CD8-positive, alpha-beta memory T cell (primary cell): ENCODE measurements at regions not wholly inside any gene's neighbourhood (a gene's known extent, or its start where the extent isn't known, plus 50 kb on each side); places are given as distances from the start of the nearest gene placed in this dataset.
"Not testable (repeated sequence)": the region's sequence is repeated elsewhere in the genome, so short reads cannot be mapped to it uniquely, and the experiment has no call there.

Experiments used
- CTCF ChIA-PET: fragments of 350-600 bp; sonication (Branson Sonifier 250); formaldehyde crosslinking; loops from one replicate; lab custom pipeline; 2021; ENCODE audit warnings: antibody characterized with exemption; lab: Charles Lee
- POLR2A ChIA-PET: fragments of 350-600 bp; sonication (Branson Sonifier 250); formaldehyde crosslinking; loops from one replicate; lab custom pipeline; 2021; ENCODE audit warnings: antibody characterized with exemption; lab: Charles Lee
- DNase-seq, 5 donors: peaks; one replicate each; pipeline versions ENCODE4 v3.0.0 to v3.0.0-alpha.2; 2020 to 2022; ENCODE audit warnings: mixed read lengths in 1 of 5
- H3K27ac ChIP-seq: one replicate; pipeline ENCODE4 v1.7.0; 2013; ENCODE audit warnings: low read depth, mild to moderate bottlenecking, low read length, moderate library complexity
- H3K27me3 ChIP-seq: 2 replicates; pipeline ENCODE4 v1.7.0; 2013; ENCODE audit warnings: low read length, mild to moderate bottlenecking; ENCODE audit not compliant: insufficient read depth, poor library complexity, severe bottlenecking
- H3K36me3 ChIP-seq: 2 replicates; pipeline ENCODE4 v1.7.0; 2013; ENCODE audit warnings: mild to moderate bottlenecking, low read length, moderate library complexity; ENCODE audit not compliant: insufficient read depth
- H3K4me1 ChIP-seq: 2 replicates; pipeline ENCODE4 v1.7.0; 2013; ENCODE audit warnings: mild to moderate bottlenecking, low read length, moderate library complexity; ENCODE audit not compliant: insufficient read depth
- H3K4me3 ChIP-seq: 2 replicates; pipeline ENCODE4 v1.7.0; 2013; ENCODE audit warnings: mild to moderate bottlenecking, low read length
- H3K9me3 ChIP-seq: 2 replicates; pipeline ENCODE4 v1.7.0; 2013; ENCODE audit warnings: mild to moderate bottlenecking, low read length
- H3K27ac Mint-ChIP-seq, 8 donors: one replicate each; pipeline ENCODE4 v1.8.0; 2020 to 2021; ENCODE audit warnings: mixed read lengths in 8 of 8, mild to moderate bottlenecking in 6 of 8, inconsistent platforms in 3 of 8, moderate library complexity in 3 of 8
- H3K27me3 Mint-ChIP-seq, 2 donors: one replicate each; pipeline ENCODE4 v1.8.0; 2020 to 2021; ENCODE audit warnings: mixed read lengths in 2 of 2, mild to moderate bottlenecking in 1 of 2, moderate library complexity in 1 of 2
- H3K36me3 Mint-ChIP-seq, 3 donors: one replicate each; pipeline ENCODE4 v1.8.0; 2020 to 2021; ENCODE audit warnings: mixed read lengths in 3 of 3, inconsistent platforms in 1 of 3, mild to moderate bottlenecking in 1 of 3
- H3K4me1 Mint-ChIP-seq, 3 donors: one replicate each; pipeline ENCODE4 v1.8.0; 2020 to 2021; ENCODE audit warnings: mixed read lengths in 3 of 3, inconsistent platforms in 1 of 3, mild to moderate bottlenecking in 1 of 3
- H3K4me3 Mint-ChIP-seq, 7 donors: one replicate each; pipeline ENCODE4 v1.8.0; 2020 to 2021; ENCODE audit warnings: mixed read lengths in 7 of 7, mild to moderate bottlenecking in 6 of 7, moderate library complexity in 4 of 7, inconsistent platforms in 2 of 7
- H3K9me3 Mint-ChIP-seq, 5 donors: one replicate each; pipeline ENCODE4 v1.8.0; 2020 to 2022; ENCODE audit warnings: mixed read lengths in 5 of 5, mild to moderate bottlenecking in 3 of 5, moderate library complexity in 2 of 5, inconsistent platforms in 1 of 5

DNA sequence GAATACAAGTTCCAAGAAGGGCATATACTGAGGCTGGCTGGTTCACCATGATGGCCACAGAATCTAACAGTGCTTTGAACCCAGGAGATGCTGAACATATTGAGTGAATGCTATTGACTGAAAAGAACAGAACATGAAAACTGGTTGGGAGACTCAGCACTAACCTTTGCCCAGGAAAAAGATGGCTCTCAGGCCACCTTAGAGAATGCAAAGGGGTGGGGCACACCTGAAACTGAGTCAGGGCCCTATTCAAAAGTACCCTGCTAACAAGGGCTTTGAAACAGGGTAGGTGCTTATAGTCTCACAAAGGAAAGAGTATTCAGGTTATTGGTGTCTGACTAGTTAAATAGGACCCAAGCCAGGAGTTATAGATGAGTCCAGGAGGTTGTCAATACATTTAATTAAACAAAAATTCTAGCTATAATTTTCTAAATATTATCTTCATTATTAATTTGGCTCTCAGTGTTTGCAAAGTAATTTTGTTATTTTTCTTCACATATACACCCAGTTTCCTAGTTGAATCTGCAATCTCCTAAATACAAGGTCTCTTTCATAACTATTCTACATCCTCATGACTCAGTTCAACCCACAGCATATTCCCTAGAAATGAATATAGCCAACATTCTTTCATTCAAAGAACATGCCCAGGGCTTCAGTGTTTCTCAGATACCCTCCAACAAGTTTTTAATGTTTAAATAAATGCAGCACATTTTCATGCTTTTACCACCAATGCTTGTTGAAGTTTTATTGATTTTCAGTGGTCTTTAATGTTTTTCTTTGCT lies 144.2 kb upstream of the RAPGEF2 start:
- Mint-ChIP-seq H3K9me3 (peaks cover 0 to 4% (median 2%) of the 10 kb centered on the region in 5 donors), H3K27me3 (peaks cover 5 to 10% of the 10 kb centered on the region in 2 donors), H3K4me1 (no peaks in the 10 kb centered on the region), H3K36me3 (no peaks in the 10 kb centered on the region), H3K4me3 (no peak overlapping the region), H3K27ac (no peak overlapping the region)
- ChIA-PET POLR2A (no interaction called here), CTCF (no interaction called here)
- Histone ChIP-seq H3K4me1 (no peaks in the 10 kb centered on the region), H3K27ac (no peak overlapping the region), H3K36me3 (no peaks in the 10 kb centered on the region), H3K27me3 (no peaks in the 10 kb centered on the region), H3K4me3 (no peak overlapping the region), H3K9me3 (no peaks in the 10 kb centered on the region)
- DNase-seq: no peak

- no peaks in the 10 kb centered on the region for H3K36me3 Mint-ChIP-seq
- Histone ChIP-seq H3K27ac (no peak overlapping the region), H3K9me3 (no peaks in the 10 kb centered on the region), H3K4me1 (no peaks in the 10 kb centered on the region), H3K27me3 (no peaks in the 10 kb centered on the region), H3K36me3 (no peaks in the 10 kb centered on the region), H3K4me3 (no peak overlapping the region)
- no peak overlapping the region for H3K27ac Mint-ChIP-seq
- peaks cover 6 to 19% of the 10 kb centered on the region in 2 donors for H3K27me3 Mint-ChIP-seq
- no peak overlapping the region for H3K4me3 Mint-ChIP-seq
- peaks cover 0 to 2% (median 0%) of the 10 kb centered on the region in 5 donors for H3K9me3 Mint-ChIP-seq
- H3K4me1 Mint-ChIP-seq: no peaks in the 10 kb centered on the region
- ChIA-PET POLR2A (no interaction called here), CTCF (no interaction called here)
- no peak for DNase-seq
These were observed 140.5 kb upstream of the RAPGEF2 start for GRCh38 chr4:158962393-158962792.

- H3K9me3 Mint-ChIP-seq, POLR2A ChIA-PET, CTCF ChIA-PET, H3K4me1 ChIP-seq, DNase-seq, H3K9me3 ChIP-seq, H3K27me3 ChIP-seq, H3K36me3 Mint-ChIP-seq, H3K4me3 Mint-ChIP-seq, H3K4me1 Mint-ChIP-seq, H3K36me3 ChIP-seq, H3K27ac ChIP-seq, H3K4me3 ChIP-seq, H3K27ac Mint-ChIP-seq: not testable (repeated sequence)
- peaks cover 6 to 22% of the 10 kb centered on the region in 2 donors for H3K27me3 Mint-ChIP-seq
These were observed 139.6 kb upstream of the RAPGEF2 start for GRCh38 chr4:158963282-158963681.

DNA sequence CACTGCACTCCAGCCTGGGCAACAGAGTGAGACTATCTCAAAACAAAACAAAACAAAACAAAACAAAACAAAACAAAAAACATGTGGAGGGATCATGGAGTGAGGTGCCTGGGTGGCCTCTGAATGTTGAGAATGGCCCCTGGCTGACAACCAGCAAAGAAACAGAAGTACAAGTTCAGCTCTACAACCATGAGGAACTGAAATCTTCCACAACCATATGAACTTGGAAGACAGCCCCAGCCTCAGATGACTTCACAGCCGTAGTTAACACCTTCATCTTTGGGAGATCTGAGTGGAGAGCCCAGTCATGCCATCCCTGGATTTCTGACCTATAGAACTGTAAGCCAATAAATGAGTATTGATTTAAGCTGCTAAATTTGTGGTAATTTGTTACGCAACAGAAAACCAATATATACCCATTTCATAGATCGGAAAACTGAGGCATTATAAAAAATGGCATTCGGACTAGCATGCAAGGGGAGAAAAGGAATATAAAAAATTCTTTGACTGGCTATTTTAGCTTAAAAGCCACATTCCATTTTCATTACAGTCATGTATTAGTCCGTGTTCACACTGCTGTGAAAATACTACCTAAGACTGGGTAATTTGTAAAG lies 138.7 kb upstream of the RAPGEF2 start:
- peaks cover 0 to 2% (median 0%) of the 10 kb centered on the region in 5 donors for H3K9me3 Mint-ChIP-seq
- H3K9me3 ChIP-seq: no peaks in the 10 kb centered on the region
- H3K36me3 ChIP-seq: no peaks in the 10 kb centered on the region
- H3K27ac ChIP-seq: no peak overlapping the region
- no peaks in the 10 kb centered on the region for H3K4me1 ChIP-seq
- H3K27me3 Mint-ChIP-seq: peaks cover 7 to 22% of the 10 kb centered on the region in 2 donors
- H3K4me3 Mint-ChIP-seq: no peak overlapping the region
- H3K4me3 ChIP-seq: no peak overlapping the region
- H3K27ac Mint-ChIP-seq: peak overlapping the region in 1 of 8 donors; percentile 67
- POLR2A ChIA-PET: no interaction called here
- H3K36me3 Mint-ChIP-seq: no peaks in the 10 kb centered on the region
- H3K4me1 Mint-ChIP-seq: no peaks in the 10 kb centered on the region
- H3K27me3 ChIP-seq: no peaks in the 10 kb centered on the region
- DNase-seq: no peak
- CTCF ChIA-PET: no interaction called here

DNA sequence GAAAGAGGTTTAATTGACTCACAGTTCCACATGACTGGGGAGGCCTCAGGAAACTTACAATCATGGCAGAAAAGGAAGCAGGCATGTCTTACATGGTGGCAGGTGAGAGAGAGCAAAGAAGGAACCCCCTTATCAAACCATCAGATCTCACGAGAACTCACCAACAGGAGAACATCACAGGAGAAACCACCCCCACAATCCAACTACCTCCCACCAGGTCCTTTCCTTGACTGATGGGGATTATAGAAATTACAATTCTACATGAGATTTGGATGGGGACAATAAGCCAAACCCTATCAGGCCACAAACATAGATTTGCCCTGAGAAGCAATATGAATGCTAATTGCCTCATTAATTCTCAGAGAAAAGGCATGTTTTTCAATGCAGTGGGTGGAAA lies 138.2 kb upstream of the RAPGEF2 start:
- H3K4me3 ChIP-seq: no peak overlapping the region
- no peak for DNase-seq
- CTCF ChIA-PET: no interaction called here
- H3K4me3 Mint-ChIP-seq: no peak overlapping the region
- H3K27me3 Mint-ChIP-seq: peaks cover 7 to 22% of the 10 kb centered on the region in 2 donors
- no peaks in the 10 kb centered on the region for H3K4me1 Mint-ChIP-seq
- H3K9me3 Mint-ChIP-seq: peaks cover 0 to 2% (median 0%) of the 10 kb centered on the region in 5 donors
- H3K27me3 ChIP-seq: no peaks in the 10 kb centered on the region
- no peaks in the 10 kb centered on the region for H3K36me3 Mint-ChIP-seq
- H3K27ac Mint-ChIP-seq: no peak overlapping the region
- H3K36me3 ChIP-seq: no peaks in the 10 kb centered on the region
- POLR2A ChIA-PET: no interaction called here
- H3K9me3 ChIP-seq: no peaks in the 10 kb centered on the region
- H3K4me1 ChIP-seq: no peaks in the 10 kb centered on the region
- no peak overlapping the region for H3K27ac ChIP-seq

DNA sequence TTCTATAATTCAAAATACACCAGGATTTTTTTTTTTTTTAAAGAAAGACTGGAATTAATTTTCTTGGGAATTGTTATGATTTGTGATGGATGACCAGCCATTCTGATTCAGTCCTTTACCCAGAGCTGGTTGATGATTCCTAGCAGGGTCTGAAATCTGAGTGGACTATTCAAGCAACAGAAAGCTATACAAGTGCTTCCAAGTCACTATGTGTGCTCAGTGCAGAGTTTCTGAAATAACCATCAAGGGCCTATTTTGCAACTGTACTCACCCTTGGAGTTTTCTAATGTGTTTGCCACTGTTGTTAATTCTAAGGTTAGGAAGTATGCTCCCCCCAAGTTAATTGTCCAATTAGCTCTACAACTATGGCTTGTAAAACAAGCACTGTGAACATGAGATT lies 137.7 kb upstream of the RAPGEF2 start:
- ChIA-PET CTCF (no interaction called here), POLR2A (no interaction called here)
- H3K36me3 Mint-ChIP-seq: no peaks in the 10 kb centered on the region
- no peak for DNase-seq
- Histone ChIP-seq H3K27ac (no peak overlapping the region), H3K27me3 (no peaks in the 10 kb centered on the region), H3K9me3 (no peaks in the 10 kb centered on the region), H3K36me3 (no peaks in the 10 kb centered on the region), H3K4me1 (no peaks in the 10 kb centered on the region), H3K4me3 (no peak overlapping the region)
- H3K4me3 Mint-ChIP-seq: no peak overlapping the region
- H3K9me3 Mint-ChIP-seq: peaks cover 0 to 2% (median 0%) of the 10 kb centered on the region in 5 donors
- no peak overlapping the region for H3K27ac Mint-ChIP-seq
- H3K4me1 Mint-ChIP-seq: no peaks in the 10 kb centered on the region
- peaks cover 6 to 22% of the 10 kb centered on the region in 2 donors for H3K27me3 Mint-ChIP-seq

DNA sequence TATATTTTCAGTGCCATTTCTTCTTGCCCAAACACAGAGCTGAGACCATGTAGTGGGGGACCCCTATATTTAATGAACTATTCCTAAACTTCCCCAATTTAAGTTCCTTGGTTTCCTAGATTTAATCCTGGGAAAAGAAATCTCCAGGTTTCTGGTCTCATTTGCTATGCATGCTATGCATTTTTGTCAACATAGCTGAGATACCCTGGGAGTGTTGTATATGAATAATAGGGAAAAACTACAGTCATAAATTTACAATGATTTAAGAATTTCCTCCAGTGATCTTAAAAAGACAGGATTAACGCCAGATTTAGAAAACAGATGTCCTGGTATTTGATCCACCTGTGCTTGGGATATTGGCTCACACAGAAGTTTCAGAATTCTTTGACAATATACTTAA lies 136.8 kb upstream of the RAPGEF2 start:
- H3K9me3 Mint-ChIP-seq: peaks cover 0 to 2% (median 0%) of the 10 kb centered on the region in 5 donors

GRCh38 chr4:158968961-158969360 lies 133.9 kb upstream of the RAPGEF2 start:
- Histone ChIP-seq H3K4me3 (no peak overlapping the region), H3K27ac (no peak overlapping the region), H3K4me1 (no peaks in the 10 kb centered on the region), H3K36me3 (no peaks in the 10 kb centered on the region), H3K27me3 (no peaks in the 10 kb centered on the region), H3K9me3 (no peaks in the 10 kb centered on the region)
- no peaks in the 10 kb centered on the region for H3K36me3 Mint-ChIP-seq
- H3K9me3 Mint-ChIP-seq: peaks cover 0 to 2% (median 0%) of the 10 kb centered on the region in 5 donors
- H3K4me3 Mint-ChIP-seq: no peak overlapping the region
- CTCF ChIA-PET: interaction anchor here (1.2 kb wide), 1 partner anchor 11 kb away, joined by 3 read pairs; no protein-coding TSS in a partner anchor
- H3K27ac Mint-ChIP-seq: no peak overlapping the region
- POLR2A ChIA-PET: no interaction called here
- H3K27me3 Mint-ChIP-seq: peaks cover 4 to 12% of the 10 kb centered on the region in 2 donors
- no peak for DNase-seq
- H3K4me1 Mint-ChIP-seq: no peaks in the 10 kb centered on the region

More for the DNA sequence above, 136.8 kb upstream of the RAPGEF2 start:
- H3K27me3 ChIP-seq: no peaks in the 10 kb centered on the region
- no peak overlapping the region for H3K4me3 ChIP-seq
- no peak for DNase-seq
- ChIA-PET CTCF (no interaction called here), POLR2A (no interaction called here)
- H3K9me3 ChIP-seq: no peaks in the 10 kb centered on the region
- no peaks in the 10 kb centered on the region for H3K4me1 Mint-ChIP-seq
- H3K27ac Mint-ChIP-seq: no peak overlapping the region
- peaks cover 7 to 22% of the 10 kb centered on the region in 2 donors for H3K27me3 Mint-ChIP-seq
- no peaks in the 10 kb centered on the region for H3K36me3 Mint-ChIP-seq
- no peaks in the 10 kb centered on the region for H3K4me1 ChIP-seq
- H3K27ac ChIP-seq: no peak overlapping the region
- no peaks in the 10 kb centered on the region for H3K36me3 ChIP-seq
- no peak overlapping the region for H3K4me3 Mint-ChIP-seq
